ENCODE measurements at regions not wholly inside any gene's neighbourhood (a gene's known extent, or its start where the extent isn't known, plus 50 kb on each side); places are given as distances from the start of the nearest gene placed in this dataset.
"Not testable (repeated sequence)": the region's sequence is repeated elsewhere in the genome, so short reads cannot be mapped to it uniquely, and the experiment has no call there.

- DNase-seq, result no peak
Observed at GRCh38 chr7:51577390-51577789, 260.8 kb upstream of the COBL start.

GRCh38 chr7:51569581-51569980 is 253.0 kb upstream of the COBL start:
- DNase-seq, result no peak

- DNase-seq, result no peak
Observed at GRCh38 chr7:51569176-51569575, 252.6 kb upstream of the COBL start.

- no peak for DNase-seq
Observed at GRCh38 chr7:51551070-51551469, 234.5 kb upstream of the COBL start.

- DNase-seq, result no peak
Observed at GRCh38 chr7:51545131-51545530, 228.5 kb upstream of the COBL start.

- no peak for DNase-seq
Observed at GRCh38 chr7:51543801-51544553, 227.4 kb upstream of the COBL start.

- DNase-seq, result not testable (repeated sequence)
Observed at GRCh38 chr7:51540906-51541305, 224.3 kb upstream of the COBL start.

GRCh38 chr7:51539840-51540239 is 223.2 kb upstream of the COBL start:
- no peak for DNase-seq

GRCh38 chr7:51528172-51528571 is 211.6 kb upstream of the COBL start:
- no peak for DNase-seq

GRCh38 chr7:51521694-51522312 is 205.2 kb upstream of the COBL start:
- DNase-seq, result no peak

GRCh38 chr7:51521054-51521453 is 204.4 kb upstream of the COBL start:
- no peak for DNase-seq

- DNase-seq, result no peak
Observed at GRCh38 chr7:51518646-51519045, 202.0 kb upstream of the COBL start.

GRCh38 chr7:51517187-51517586 is 200.6 kb upstream of the COBL start:
- no peak for DNase-seq

- no peak for DNase-seq
Observed at GRCh38 chr7:51501620-51502019, 185.0 kb upstream of the COBL start.

GRCh38 chr7:51482976-51483375 is 166.4 kb upstream of the COBL start:
- DNase-seq, result no peak

- DNase-seq, result no peak
Observed at GRCh38 chr7:51481421-51481820, 164.8 kb upstream of the COBL start.

- DNase-seq, result no peak
Observed at GRCh38 chr7:51477819-51478218, 161.2 kb upstream of the COBL start.

GRCh38 chr7:51477323-51477722 is 160.7 kb upstream of the COBL start:
- DNase-seq, result no peak

- DNase-seq, result no peak
Observed at GRCh38 chr7:51476026-51476425, 159.4 kb upstream of the COBL start.

GRCh38 chr7:51472873-51473272 is 156.3 kb upstream of the COBL start:
- no peak for DNase-seq

- peak in 2 of 58 donors; percentile 34 to 46 for DNase-seq
Observed at GRCh38 chr7:51471981-51472296, 155.3 kb upstream of the COBL start.

GRCh38 chr7:51471210-51471980 is 154.8 kb upstream of the COBL start:
- peak in 49 of 58 donors; percentile 9 to 78 (median 43) for DNase-seq
